GM12878 (cell line): ENCODE measurements at regions not wholly inside any gene's neighbourhood (a gene's known extent, or its start where the extent isn't known, plus 50 kb on each side); places are given as distances from the start of the nearest gene placed in this dataset.

ENCODE experiments used
- HDGF ChIP-seq: fragments of 450-650 bp; IDR thresholded peaks from 2 replicates; pipeline ENCODE4 v1.6.1; 2016; ENCODE audit warnings: antibody characterized with exemption
- REST ChIP-seq: IDR thresholded peaks from 2 replicates; pipeline ENCODE4 v1.6.1; 2012; ENCODE audit warnings: mild to moderate bottlenecking, low read depth, low read length
- USF1 ChIP-seq: IDR thresholded peaks from 2 replicates; pipeline ENCODE4 v1.6.1; 2011; ENCODE audit warnings: borderline replicate concordance, low read depth, mild to moderate bottlenecking, moderate library complexity, mixed read lengths, low read length; ENCODE audit not compliant: insufficient read depth; ENCODE audit errors: extremely low read length
- TF ChIP-seq, protein P1 (sequence below): fragments of 450-650 bp; IDR thresholded peaks from 2 replicates; pipeline ENCODE4 v1.6.1; 2017; ENCODE audit warnings: mild to moderate bottlenecking
- TF ChIP-seq, protein P2 (sequence below), 3 experiments: IDR thresholded peaks in 2 of 3; conservative IDR thresholded peaks in 1 of 3; 2 replicates each; pipeline ENCODE4 v1.5.1; 2011; ENCODE audit warnings: low read depth in 3 of 3, low read length in 3 of 3, mild to moderate bottlenecking in 3 of 3, control low read depth in 2 of 3, moderate library complexity in 2 of 3, inconsistent platforms in 1 of 3, mixed read lengths in 1 of 3; ENCODE audit not compliant: control insufficient read depth in 2 of 3, insufficient read depth in 1 of 3; ENCODE audit errors: extremely low read depth in 1 of 3

DNA sequence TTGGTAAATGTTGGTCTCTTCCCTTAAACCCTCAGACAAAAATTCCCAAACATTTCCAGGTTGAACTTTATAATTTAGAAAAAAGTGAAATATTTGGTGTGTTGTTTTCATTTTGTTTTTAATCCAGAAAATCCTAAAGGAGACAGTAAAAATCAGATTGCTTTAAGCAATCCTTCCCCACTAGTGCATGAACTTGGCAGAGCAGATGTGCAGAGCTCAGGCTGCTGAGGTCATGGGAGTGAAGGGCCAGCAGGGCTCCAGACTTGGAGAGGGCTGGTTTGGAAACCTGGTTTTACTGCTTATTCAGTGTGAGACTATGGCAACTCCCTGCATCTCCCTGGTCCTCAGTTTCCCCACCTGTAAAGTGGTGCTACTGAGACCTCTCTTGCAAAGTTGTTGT, 66.7 kb upstream of the TEX51 start:
- TF ChIP-seq REST (no peak), HDGF (no peak), USF1 (no peak)
- TF ChIP-seq, protein P1, sequence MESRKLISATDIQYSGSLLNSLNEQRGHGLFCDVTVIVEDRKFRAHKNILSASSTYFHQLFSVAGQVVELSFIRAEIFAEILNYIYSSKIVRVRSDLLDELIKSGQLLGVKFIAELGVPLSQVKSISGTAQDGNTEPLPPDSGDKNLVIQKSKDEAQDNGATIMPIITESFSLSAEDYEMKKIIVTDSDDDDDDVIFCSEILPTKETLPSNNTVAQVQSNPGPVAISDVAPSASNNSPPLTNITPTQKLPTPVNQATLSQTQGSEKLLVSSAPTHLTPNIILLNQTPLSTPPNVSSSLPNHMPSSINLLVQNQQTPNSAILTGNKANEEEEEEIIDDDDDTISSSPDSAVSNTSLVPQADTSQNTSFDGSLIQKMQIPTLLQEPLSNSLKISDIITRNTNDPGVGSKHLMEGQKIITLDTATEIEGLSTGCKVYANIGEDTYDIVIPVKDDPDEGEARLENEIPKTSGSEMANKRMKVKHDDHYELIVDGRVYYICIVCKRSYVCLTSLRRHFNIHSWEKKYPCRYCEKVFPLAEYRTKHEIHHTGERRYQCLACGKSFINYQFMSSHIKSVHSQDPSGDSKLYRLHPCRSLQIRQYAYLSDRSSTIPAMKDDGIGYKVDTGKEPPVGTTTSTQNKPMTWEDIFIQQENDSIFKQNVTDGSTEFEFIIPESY = no peak
- TF ChIP-seq, protein P2, sequence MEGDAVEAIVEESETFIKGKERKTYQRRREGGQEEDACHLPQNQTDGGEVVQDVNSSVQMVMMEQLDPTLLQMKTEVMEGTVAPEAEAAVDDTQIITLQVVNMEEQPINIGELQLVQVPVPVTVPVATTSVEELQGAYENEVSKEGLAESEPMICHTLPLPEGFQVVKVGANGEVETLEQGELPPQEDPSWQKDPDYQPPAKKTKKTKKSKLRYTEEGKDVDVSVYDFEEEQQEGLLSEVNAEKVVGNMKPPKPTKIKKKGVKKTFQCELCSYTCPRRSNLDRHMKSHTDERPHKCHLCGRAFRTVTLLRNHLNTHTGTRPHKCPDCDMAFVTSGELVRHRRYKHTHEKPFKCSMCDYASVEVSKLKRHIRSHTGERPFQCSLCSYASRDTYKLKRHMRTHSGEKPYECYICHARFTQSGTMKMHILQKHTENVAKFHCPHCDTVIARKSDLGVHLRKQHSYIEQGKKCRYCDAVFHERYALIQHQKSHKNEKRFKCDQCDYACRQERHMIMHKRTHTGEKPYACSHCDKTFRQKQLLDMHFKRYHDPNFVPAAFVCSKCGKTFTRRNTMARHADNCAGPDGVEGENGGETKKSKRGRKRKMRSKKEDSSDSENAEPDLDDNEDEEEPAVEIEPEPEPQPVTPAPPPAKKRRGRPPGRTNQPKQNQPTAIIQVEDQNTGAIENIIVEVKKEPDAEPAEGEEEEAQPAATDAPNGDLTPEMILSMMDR (IDR thresholded peaks at IDR 0.05 in 2 of 3, conservative IDR thresholded peaks at IDR 0.05 in 1 of 3; ENCODE audit: control insufficient read depth in 2 of 3, extremely low read depth in 1 of 3, insufficient read depth in 1 of 3, low read depth in 3 of 3, low read length in 3 of 3) = no peak
